GM13977 (cell line): ENCODE measurements at regions not wholly inside any gene's neighbourhood (a gene's known extent, or its start where the extent isn't known, plus 50 kb on each side); places are given as distances from the start of the nearest gene placed in this dataset.

Experiments
- DNase-seq: peaks from one replicate; pipeline ENCODE4 v3.0.0; 2012; ENCODE audit warnings: low spot score
- in situ Hi-C: fragments of 300-500 bp; cut with MboI; formaldehyde crosslinking; loops from one replicate; pipeline ENCODE4 v1.12.0; 2022; ENCODE audit warnings: low sequenced_read_pairs, low pct_unique_long_range_greater_than_20kb, mixed read lengths, inconsistent platforms; ENCODE audit not compliant: unreplicated experiment
- TF ChIP-seq, protein P1 (sequence below): IDR thresholded peaks from 2 replicates; pipeline ENCODE4 v1.5.1; 2012; ENCODE audit warnings: mild to moderate bottlenecking, control low read depth; ENCODE audit not compliant: insufficient read depth; ENCODE audit errors: extremely low read depth, missing control alignments

DNA sequence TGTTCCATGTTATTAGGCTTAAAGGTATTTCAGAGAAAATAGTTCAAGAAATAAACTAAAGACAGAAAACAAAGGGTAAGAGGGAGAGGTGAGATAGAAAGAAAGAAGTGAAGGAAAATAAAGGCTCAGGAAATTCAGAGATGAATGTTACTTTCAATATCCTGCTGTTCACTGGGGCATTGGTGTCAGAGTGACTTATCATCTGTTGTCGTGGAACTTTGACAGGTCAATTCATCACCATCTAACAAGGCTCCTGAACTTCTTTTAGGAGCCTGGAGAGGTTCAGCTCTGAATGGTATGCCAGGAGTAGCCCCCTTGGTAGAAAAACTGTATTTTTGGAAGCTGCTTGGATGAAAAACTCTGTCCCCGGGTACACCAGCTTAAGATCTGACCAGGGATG lies 100.1 kb downstream of the KLF6 start:
- no peak for DNase-seq
- in situ Hi-C loops = no loop called here
- TF ChIP-seq, protein P1, sequence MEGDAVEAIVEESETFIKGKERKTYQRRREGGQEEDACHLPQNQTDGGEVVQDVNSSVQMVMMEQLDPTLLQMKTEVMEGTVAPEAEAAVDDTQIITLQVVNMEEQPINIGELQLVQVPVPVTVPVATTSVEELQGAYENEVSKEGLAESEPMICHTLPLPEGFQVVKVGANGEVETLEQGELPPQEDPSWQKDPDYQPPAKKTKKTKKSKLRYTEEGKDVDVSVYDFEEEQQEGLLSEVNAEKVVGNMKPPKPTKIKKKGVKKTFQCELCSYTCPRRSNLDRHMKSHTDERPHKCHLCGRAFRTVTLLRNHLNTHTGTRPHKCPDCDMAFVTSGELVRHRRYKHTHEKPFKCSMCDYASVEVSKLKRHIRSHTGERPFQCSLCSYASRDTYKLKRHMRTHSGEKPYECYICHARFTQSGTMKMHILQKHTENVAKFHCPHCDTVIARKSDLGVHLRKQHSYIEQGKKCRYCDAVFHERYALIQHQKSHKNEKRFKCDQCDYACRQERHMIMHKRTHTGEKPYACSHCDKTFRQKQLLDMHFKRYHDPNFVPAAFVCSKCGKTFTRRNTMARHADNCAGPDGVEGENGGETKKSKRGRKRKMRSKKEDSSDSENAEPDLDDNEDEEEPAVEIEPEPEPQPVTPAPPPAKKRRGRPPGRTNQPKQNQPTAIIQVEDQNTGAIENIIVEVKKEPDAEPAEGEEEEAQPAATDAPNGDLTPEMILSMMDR = no peak

DNA sequence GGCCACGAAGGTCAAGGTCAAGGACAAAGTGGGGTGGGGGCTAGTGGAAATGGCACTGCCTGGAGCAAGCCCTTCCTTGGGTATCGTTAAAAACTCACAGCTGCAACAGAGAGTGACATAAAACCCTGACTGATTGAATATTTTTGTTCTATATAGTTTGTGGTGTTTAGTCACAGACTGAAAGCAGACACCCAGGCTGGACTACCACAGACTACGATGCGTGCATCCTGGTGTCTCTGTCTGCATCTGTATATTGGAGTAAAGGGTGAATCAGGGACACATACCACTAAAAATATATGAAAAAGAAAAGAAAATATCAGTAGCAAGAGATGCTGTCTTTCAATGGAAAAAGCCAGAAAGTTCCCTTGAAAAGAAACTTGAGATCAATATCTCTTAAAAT lies 101.4 kb downstream of the KLF6 start:
- no peak for DNase-seq
- TF ChIP-seq, protein P1 = no peak
- in situ Hi-C loops = no loop called here

DNA sequence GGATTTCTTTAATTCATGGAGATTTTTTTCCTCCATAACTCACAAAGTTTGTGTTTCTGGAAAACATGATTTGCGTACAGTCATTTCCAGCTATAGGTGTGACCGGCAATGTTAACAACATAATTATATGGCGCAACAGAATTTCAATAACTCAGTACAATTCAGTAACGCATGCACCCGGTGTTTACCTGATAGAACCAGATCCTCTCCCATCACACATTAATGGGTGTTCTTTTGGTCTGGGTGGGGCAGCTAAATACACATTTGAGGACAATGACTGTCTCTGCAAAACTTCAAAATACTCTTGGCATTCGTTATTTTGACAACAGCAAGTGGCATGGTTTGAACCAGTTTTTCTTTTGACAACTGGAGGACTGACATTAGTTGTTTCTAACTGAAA lies 102.3 kb downstream of the KLF6 start:
- in situ Hi-C loops = no loop called here
- no peak for DNase-seq
- TF ChIP-seq, protein P1 = no peak

DNA sequence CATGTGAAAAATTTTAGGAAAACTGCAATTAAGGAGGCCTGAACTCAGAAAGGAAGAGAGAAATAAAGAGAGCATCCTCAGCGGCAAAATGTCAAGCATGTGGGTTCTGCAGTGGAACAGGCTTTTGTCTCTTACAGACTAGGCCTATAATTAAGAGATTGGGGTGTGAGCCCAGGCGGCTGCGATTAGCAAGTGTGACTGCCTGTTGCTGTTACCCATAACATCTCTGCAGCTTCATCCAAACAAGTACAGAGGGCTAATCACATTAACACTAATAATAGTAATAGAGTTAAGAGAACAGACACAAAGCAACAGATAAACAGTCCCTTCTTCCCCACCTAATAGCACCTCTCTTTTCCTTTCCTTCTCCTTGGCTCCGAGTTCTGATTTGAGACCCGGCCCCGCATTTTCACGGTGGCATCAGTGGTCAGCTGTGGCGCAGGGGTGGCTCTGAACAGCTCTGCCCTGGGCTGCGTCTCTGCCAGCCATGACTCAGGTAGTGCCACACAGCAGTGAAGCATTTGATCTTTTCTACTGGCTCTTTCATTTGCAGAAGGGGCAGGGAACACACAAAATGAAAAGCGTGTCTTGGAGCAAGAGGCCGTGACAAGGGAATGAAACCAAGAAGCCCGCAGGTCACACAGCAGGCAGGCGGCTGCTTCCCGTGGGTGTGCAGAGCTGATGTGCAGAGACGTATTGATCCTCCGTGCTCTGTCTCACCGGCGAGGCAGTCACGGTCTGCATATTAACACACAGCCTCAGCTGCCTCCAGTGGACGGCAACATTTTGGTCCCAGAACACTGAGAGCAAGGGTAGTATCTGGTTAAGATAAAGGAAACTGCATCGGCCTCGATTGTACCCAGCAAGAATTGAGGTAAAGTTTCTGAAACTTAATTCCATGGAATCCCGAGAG lies 103.1 kb downstream of the KLF6 start:
- in situ Hi-C loops = no loop called here
- TF ChIP-seq, protein P1 = no peak
- DNase-seq = no peak

DNA sequence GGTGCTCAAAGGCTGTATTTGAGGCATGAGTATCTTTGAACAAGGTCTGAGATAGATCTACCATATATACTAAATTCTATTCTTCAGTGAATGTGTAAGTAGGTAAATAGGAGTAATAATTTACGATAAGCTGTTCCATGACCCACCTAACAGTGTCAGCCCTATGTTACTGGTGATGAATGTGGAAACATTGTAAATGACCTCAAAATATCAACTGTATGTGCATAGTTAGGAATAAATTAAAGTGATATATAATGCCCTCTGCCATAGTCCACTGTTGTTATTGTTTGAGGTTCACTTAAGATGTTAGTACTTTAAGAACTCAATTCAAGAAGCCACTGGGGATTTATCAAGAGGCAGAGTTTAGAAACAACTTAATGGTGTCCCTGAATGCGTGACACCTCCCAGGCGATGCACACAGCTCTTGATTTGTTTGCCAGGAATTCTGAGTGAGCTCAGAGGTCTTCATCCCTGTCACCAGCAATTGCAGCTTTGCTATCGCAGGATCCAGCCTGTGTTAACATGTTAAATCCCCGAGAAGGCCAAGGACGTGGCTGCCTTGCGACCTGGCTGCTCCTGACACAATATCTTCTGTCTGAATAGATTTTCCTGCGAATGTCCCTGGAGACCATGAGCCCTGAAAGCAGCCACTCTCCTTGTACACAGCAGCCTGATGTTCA lies 104.9 kb downstream of the KLF6 start:
- DNase-seq = no peak
- TF ChIP-seq, protein P1 = no peak
- in situ Hi-C loops = no loop called here

DNA sequence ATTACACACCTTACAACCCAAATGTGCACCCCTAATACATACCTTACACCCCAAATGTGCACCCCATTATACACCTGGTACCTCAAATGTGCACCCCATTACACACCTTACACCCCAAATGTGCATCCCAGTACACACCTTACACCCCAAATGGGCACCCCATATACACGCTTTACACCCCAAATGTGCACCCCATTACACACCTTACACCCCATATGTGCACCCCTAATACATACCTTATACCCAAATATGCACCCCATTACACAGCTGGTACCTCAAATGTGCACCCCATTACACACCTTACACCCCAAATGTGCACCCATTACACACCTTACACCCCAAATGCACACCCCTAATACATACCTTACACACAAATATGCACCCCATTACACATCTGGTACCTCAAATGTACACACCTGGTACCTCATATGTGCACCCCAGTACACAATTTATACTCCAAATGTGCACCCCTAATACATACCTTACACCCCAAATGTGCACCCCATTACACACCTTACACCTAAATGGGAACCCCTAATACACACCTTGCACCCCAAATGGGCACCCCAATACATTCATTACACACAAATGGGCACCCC lies 106.3 kb downstream of the KLF6 start:
- TF ChIP-seq, protein P1 = no peak
- in situ Hi-C loops = no loop called here
- DNase-seq = no peak
